GM18870 (cell line): ENCODE measurements at regions not wholly inside any gene's neighbourhood (a gene's known extent, or its start where the extent isn't known, plus 50 kb on each side); places are given as distances from the start of the nearest gene placed in this dataset.

Experiments used
- ATAC-seq: cut with Tn5 transposase; IDR thresholded peaks from one replicate; pipeline ENCODE4 v1.9.1; 2021; ENCODE audit warnings: moderate library complexity; ENCODE audit not compliant: unreplicated experiment

GRCh38 chr2:177340158-177340557 lies 52.4 kb upstream of the AGPS start:
- no peak for ATAC-seq

- ATAC-seq: no peak
Measured at GRCh38 chr2:177342736-177343135, 49.8 kb upstream of the AGPS start.
